ENCODE measurements at regions not wholly inside any gene's neighbourhood (a gene's known extent, or its start where the extent isn't known, plus 50 kb on each side); places are given as distances from the start of the nearest gene placed in this dataset.

- TF ChIP-seq CTCF (IDR thresholded peaks at IDR 0.05) (no peak), POLR2A (IDR thresholded peaks at IDR 0.05) (no peak), POLR2AphosphoS5 (IDR thresholded peaks at IDR 0.05; ENCODE audit: insufficient read depth in 1 of 2, low read depth in 1 of 2) (no peak)
Measured at GRCh38 chr4:116573540-116573939, 511.8 kb downstream of the TRAM1L1 start.

Data from vagina (tissue), 2 donors.